A549 (cell line): ENCODE measurements at regions not wholly inside any gene's neighbourhood (a gene's known extent, or its start where the extent isn't known, plus 50 kb on each side); places are given as distances from the start of the nearest gene placed in this dataset.

Experiments used
- ATAC-seq, 2 experiments: fragments of 200-7000 bp in 1 of 2; fragments of >200 bp in 1 of 2; cut with Nextera tagmentation in 1 of 2; cut with Tn5 transposase in 1 of 2; 3 replicates each; pipeline versions ENCODE4 v1.8.0 to v1.9.1; 2018 to 2020; ENCODE audit warnings: mild to moderate bottlenecking in 1 of 2, moderate library complexity in 1 of 2
- CTCF ChIA-PET: fragments of 300-600 bp; sonication (Branson Sonifier 250); formaldehyde crosslinking; extraction: SDS; loops from one replicate; lab custom pipeline; 2021; ENCODE audit warnings: antibody characterized with exemption, inconsistent platforms; lab: Yijun Ruan, JAX
- POLR2A ChIA-PET: fragments of 350-600 bp; formaldehyde crosslinking; extraction: SDS; loops from one replicate; lab custom pipeline; 2021; ENCODE audit warnings: antibody characterized with exemption, inconsistent platforms; lab: Yijun Ruan, JAX
- DNase-seq, 2 experiments: peaks; one replicate each; pipeline versions ENCODE4 v3.0.0 to v3.0.0-alpha.2; 2011 to 2016; ENCODE audit warnings: low read depth in 1 of 2, low spot score in 1 of 2
- FAIRE-seq: peaks from 2 replicates; lab custom pipeline; 2011; peaks lifted over from hg19 to GRCh38; lab: Jason Lieb, UNC
- H3K27ac ChIP-seq, 2 experiments: fragments of >200 bp; sonication (Bioruptor Twin); formaldehyde crosslinking; 3 replicates each; pipeline ENCODE4 v1.5.1; 2016 to 2017
- H3K4me1 ChIP-seq: fragments of >200 bp; sonication (Bioruptor Twin); formaldehyde crosslinking; 3 replicates; pipeline ENCODE4 v1.6.1; 2016
- H3K4me2 ChIP-seq: fragments of >200 bp; sonication (Bioruptor Twin); formaldehyde crosslinking; 3 replicates; pipeline ENCODE4 v1.6.1; 2016
- H3K4me3 ChIP-seq: fragments of >200 bp; sonication (Bioruptor Twin); formaldehyde crosslinking; 3 replicates; pipeline ENCODE4 v1.5.1; 2016
- H3K9me3 ChIP-seq: fragments of >200 bp; sonication (Bioruptor Twin); formaldehyde crosslinking; 3 replicates; pipeline ENCODE4 v1.6.1; 2016
- BHLHE40 ChIP-seq: IDR thresholded peaks from 2 replicates; pipeline ENCODE4 v1.6.1; 2012; ENCODE audit warnings: low read depth, low read length, inconsistent platforms
- CBX2 ChIP-seq: fragments of 200-600 bp; sonication (generic); IDR thresholded peaks from 2 replicates; pipeline ENCODE4 v1.6.1; 2016; ENCODE audit warnings: low read depth, mild to moderate bottlenecking, borderline replicate concordance
- CEBPB ChIP-seq, 2 experiments: fragments of >200 bp in 1 of 2; sonication (Bioruptor Twin) in 1 of 2; formaldehyde crosslinking in 1 of 2; IDR thresholded peaks; 2 replicates each; pipeline ENCODE4 v1.6.1; 2012 to 2016
- CHD2 ChIP-seq: fragments of 150-350 bp; IDR thresholded peaks from 2 replicates; pipeline ENCODE4 v1.6.1; 2014; ENCODE audit warnings: low read length; ENCODE audit not compliant: partially characterized antibody
- CHD4 ChIP-seq: fragments of 200-600 bp; sonication (generic); IDR thresholded peaks from 2 replicates; pipeline ENCODE4 v1.6.1; 2016; ENCODE audit warnings: antibody characterized with exemption, mild to moderate bottlenecking, borderline replicate concordance
- EP300 ChIP-seq, 2 experiments: fragments of >200 bp; sonication (Bioruptor Twin); formaldehyde crosslinking; IDR thresholded peaks; 2 replicates in 1 of 2; 3 replicates in 1 of 2; pipeline ENCODE4 v1.6.1; 2016 to 2017
- ESRRA ChIP-seq: fragments of 150-350 bp; IDR thresholded peaks from 2 replicates; pipeline ENCODE4 v1.6.1; 2014; ENCODE audit warnings: mild to moderate bottlenecking, low read length, borderline replicate concordance
- FOSL2 ChIP-seq, 2 experiments: fragments of 450-650 bp in 1 of 2; fragments of >200 bp in 1 of 2; sonication (Bioruptor Twin) in 1 of 2; formaldehyde crosslinking; IDR thresholded peaks; 2 replicates each; pipeline versions ENCODE4 v1.5.0 to v1.6.1; 2016 to 2020; ENCODE audit warnings: mild to moderate bottlenecking in 1 of 2, moderate library complexity in 1 of 2
- HDAC2 ChIP-seq: fragments of 200-600 bp; sonication (generic); IDR thresholded peaks from 2 replicates; pipeline ENCODE4 v1.6.1; 2016
- HEYL ChIP-seq: fragments of 250-450 bp; sonication (Bioruptor Pico); IDR thresholded peaks from 2 replicates; pipeline ENCODE4 v1.8.0; 2021; ENCODE audit warnings: mild to moderate bottlenecking, moderate library complexity
- HOXB13 ChIP-seq: fragments of 250-450 bp; sonication (Bioruptor Pico); IDR thresholded peaks from 2 replicates; pipeline ENCODE4 v1.5.0; 2020; ENCODE audit warnings: low read depth, mild to moderate bottlenecking, moderate library complexity
- HOXB5 ChIP-seq: fragments of 250-450 bp; sonication (Bioruptor Pico); IDR thresholded peaks from 2 replicates; pipeline ENCODE4 v1.5.0; 2020; ENCODE audit warnings: mild to moderate bottlenecking, moderate library complexity
- JUN ChIP-seq, 2 experiments: fragments of >200 bp; sonication (Bioruptor Twin); formaldehyde crosslinking; IDR thresholded peaks; 2 replicates in 1 of 2; 3 replicates in 1 of 2; pipeline ENCODE4 v1.6.1; 2016 to 2017
- JUNB ChIP-seq: fragments of >200 bp; sonication (Bioruptor Twin); formaldehyde crosslinking; IDR thresholded peaks from 2 replicates; pipeline ENCODE4 v1.6.1; 2016
- KDM5A ChIP-seq: fragments of 200-600 bp; sonication (generic); IDR thresholded peaks from 2 replicates; pipeline ENCODE4 v1.6.1; 2016; ENCODE audit warnings: antibody characterized with exemption, mild to moderate bottlenecking
- MAFK ChIP-seq: fragments of 450-650 bp; IDR thresholded peaks from 2 replicates; pipeline ENCODE4 v1.6.1; 2014; ENCODE audit not compliant: partially characterized antibody
- NPAS2 ChIP-seq: fragments of 250-450 bp; sonication (Bioruptor Pico); IDR thresholded peaks from 2 replicates; pipeline ENCODE4 v1.8.0; 2022; ENCODE audit warnings: mild to moderate bottlenecking, moderate library complexity, borderline replicate concordance
- PHF8 ChIP-seq: fragments of 200-600 bp; sonication (generic); IDR thresholded peaks from 2 replicates; pipeline ENCODE4 v1.6.1; 2016; ENCODE audit warnings: low read depth, mild to moderate bottlenecking, antibody characterized with exemption, moderate library complexity, borderline replicate concordance
- POLR2A ChIP-seq: IDR thresholded peaks from 2 replicates; pipeline ENCODE4 v1.6.1; 2012; ENCODE audit warnings: mild to moderate bottlenecking, low read length
- POLR2AphosphoS2 ChIP-seq: conservative IDR thresholded peaks from 2 replicates; pipeline ENCODE4 v1.6.1; 2012; ENCODE audit warnings: low read length, improper control_type of control experiment, inconsistent platforms
- RCOR1 ChIP-seq: fragments of 150-350 bp; IDR thresholded peaks from 2 replicates; pipeline ENCODE4 v1.6.1; 2014; ENCODE audit warnings: antibody characterized with exemption, low read length, low read depth
- SMC3 ChIP-seq: fragments of >200 bp; sonication (Bioruptor Twin); formaldehyde crosslinking; IDR thresholded peaks from 3 replicates; pipeline ENCODE4 v1.6.1; 2018; ENCODE audit warnings: inconsistent platforms
- SREBF2 ChIP-seq: fragments of 450-650 bp; IDR thresholded peaks from 2 replicates; pipeline ENCODE4 v1.6.1; 2014; ENCODE audit warnings: mild to moderate bottlenecking, moderate library complexity
- TFCP2L1 ChIP-seq: fragments of 250-450 bp; sonication (Bioruptor Pico); IDR thresholded peaks from 2 replicates; pipeline ENCODE4 v1.5.0; 2021; ENCODE audit warnings: mild to moderate bottlenecking
- ZFP36 ChIP-seq: fragments of 450-650 bp; IDR thresholded peaks from 2 replicates; pipeline ENCODE4 v1.6.1; 2014; ENCODE audit warnings: borderline replicate concordance; ENCODE audit not compliant: partially characterized antibody
- ZSCAN20 ChIP-seq: fragments of 250-450 bp; sonication (Bioruptor Pico); IDR thresholded peaks from 2 replicates; pipeline ENCODE4 v1.8.0; 2022; ENCODE audit warnings: mild to moderate bottlenecking, moderate library complexity
- WGBS: methylation state at CpG from one replicate; pipeline ENCODE4 v1.1.6; 2017; ENCODE audit errors: missing lambda C conversion rate; 5-methylcytosine and 5-hydroxymethylcytosine counted together
- TF ChIP-seq, protein P1 (sequence below): fragments of 250-450 bp; sonication (Bioruptor Pico); IDR thresholded peaks from 2 replicates; pipeline ENCODE4 v1.5.0; 2020; ENCODE audit warnings: low read depth, mild to moderate bottlenecking, moderate library complexity
- TF ChIP-seq, protein P2 (sequence below): fragments of 150-350 bp; IDR thresholded peaks from 2 replicates; pipeline ENCODE4 v1.6.1; 2014; ENCODE audit warnings: low read depth, mild to moderate bottlenecking, low read length
- TF ChIP-seq, protein P3 (sequence below): IDR thresholded peaks from 2 replicates; pipeline ENCODE4 v1.6.1; 2012
- TF ChIP-seq, protein P4 (sequence below): fragments of >200 bp; sonication (Bioruptor Twin); formaldehyde crosslinking; IDR thresholded peaks from 2 replicates; pipeline ENCODE4 v1.6.1; 2016
- TF ChIP-seq, protein P5 (sequence below): fragments of 250-450 bp; sonication (Bioruptor Pico); IDR thresholded peaks from 2 replicates; pipeline ENCODE4 v1.5.0; 2021; ENCODE audit warnings: mild to moderate bottlenecking, moderate library complexity, borderline replicate concordance

DNA sequence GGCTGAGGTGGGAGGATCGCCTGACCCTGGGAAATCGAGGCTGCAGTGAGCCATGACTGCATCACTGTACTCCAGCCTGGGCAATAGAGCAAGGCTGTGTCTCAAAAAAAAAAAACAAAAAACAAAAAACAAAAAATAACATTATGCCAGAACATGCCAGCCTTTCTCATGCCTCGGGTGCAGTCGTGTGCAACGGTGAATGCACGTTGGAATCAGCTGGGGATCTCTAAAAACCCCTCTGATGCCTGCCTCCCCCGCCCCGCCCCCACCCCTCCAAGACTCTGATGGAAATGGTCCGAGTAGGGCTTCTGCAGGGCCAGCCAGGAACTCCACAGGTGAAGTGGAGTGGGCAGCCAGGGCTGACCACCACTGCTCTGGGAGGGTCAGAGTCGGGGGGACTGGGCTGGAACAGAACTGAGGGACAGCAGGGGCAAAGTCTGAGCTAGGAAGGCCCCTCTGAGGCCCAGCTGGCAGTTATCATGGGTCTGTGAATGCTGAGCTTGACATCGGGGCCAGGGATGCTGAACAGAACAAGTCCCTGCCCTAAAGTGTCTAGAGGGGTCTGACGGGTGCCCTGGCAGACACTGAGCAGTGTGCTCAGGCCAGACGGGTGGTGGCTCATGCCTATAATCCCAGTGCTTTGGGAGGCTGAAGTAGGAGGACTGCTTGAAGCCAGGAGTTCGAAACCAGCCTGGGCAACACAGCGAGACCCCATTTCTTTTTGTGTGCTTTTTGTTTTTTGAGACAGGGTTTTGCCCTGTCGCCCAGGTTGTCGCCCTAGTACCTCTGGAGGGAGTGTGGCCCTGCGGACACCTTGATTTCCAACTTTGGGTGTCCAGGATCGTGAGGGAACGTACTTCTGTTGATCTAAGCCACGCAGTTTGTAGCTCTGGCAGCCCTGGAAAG, 193.4 kb upstream of the GSE1 start:
- CTCF ChIA-PET, result interaction anchor here (0.6 to 8.3 kb wide), 65 partner anchors 10 to 299 kb away, joined by 3 to 113 read pairs (median 5); partner anchors contain the start of gene GSE1
- TF ChIP-seq, protein P1, sequence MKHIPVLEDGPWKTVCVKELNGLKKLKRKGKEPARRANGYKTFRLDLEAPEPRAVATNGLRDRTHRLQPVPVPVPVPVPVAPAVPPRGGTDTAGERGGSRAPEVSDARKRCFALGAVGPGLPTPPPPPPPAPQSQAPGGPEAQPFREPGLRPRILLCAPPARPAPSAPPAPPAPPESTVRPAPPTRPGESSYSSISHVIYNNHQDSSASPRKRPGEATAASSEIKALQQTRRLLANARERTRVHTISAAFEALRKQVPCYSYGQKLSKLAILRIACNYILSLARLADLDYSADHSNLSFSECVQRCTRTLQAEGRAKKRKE (CRISPR knock-in tag), result no peak
- Histone ChIP-seq H3K4me1 (peaks cover 27% of the 10 kb centered on the region), H3K9me3 (no peaks in the 10 kb centered on the region), H3K4me2 (no peak overlapping the region), H3K4me3 (no peak overlapping the region), H3K27ac (no peak overlapping the region)
- no peak for FAIRE-seq
- DNase-seq, result no peak
- POLR2A ChIA-PET, result no interaction called here
- WGBS, result 75% methylated on average over 21 of the region's 21 CpGs
- no peak for ATAC-seq

DNA sequence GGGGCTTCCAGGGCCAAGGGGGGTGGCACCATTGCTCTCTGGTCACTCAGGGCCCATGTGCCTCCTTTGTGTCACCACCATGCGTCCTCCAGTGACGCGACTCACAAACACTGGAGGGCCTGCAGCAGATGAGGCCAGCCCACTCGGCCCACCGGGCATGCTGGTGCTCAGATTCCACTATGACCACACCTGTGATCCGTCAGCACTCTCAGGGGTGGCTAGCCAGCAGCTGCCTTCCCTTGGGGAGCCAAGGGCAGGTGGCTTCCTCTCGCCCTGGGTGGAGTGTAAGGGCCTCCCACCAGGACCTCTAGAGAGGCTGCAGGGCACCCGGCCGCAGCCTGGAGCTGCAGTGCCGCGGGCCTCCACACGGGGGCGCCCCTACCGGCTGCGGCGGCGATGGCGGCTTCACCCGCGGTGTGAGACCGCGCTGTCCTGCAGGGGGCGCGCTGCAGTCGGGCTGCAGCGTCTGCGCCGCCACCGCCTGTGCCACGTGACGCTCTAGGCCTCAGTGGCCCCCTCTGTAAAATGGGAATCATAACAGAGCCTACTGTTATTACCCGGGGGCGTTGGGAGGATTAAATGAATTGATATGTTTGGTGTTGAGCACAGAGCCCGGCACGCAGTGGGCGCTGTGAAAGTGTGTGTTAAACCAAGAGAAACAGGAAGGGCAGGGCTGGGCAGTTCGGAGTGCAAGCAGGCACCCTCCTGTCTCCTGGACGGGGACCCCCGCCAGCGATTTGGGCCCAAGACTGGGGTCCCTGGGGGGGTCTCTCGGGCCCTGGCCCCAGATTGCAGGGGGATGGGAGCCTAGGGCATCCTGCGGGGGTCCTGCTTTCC, 192.4 kb upstream of the GSE1 start:
- 48% methylated on average over 17 of the region's 42 CpGs for WGBS
- Histone ChIP-seq H3K9me3 (no peaks in the 10 kb centered on the region), H3K4me3 (no peak overlapping the region), H3K4me1 (peaks cover 27% of the 10 kb centered on the region), H3K27ac (peak overlapping the region in 1 of 2 experiments; percentile 86; a peak in 3 of 6 replicates), H3K4me2 (peak overlapping the region; percentile 9; the same call in 1 of the 3 replicates)
- CTCF ChIA-PET, result interaction anchor here (0.6 to 8.3 kb wide), 75 partner anchors 9 to 306 kb away, joined by 3 to 113 read pairs (median 5); partner anchors contain the start of gene GSE1
- POLR2A ChIA-PET, result no interaction called here
- peak; percentile 49 to 72; a peak in 5 of 6 replicates for ATAC-seq
- DNase-seq, result peak; percentile 74 to 78
- FAIRE-seq, result no peak
- TF ChIP-seq CEBPB (IDR thresholded peaks at IDR 0.05), result no peak
- TF ChIP-seq RCOR1, result peak; percentile 94; the same call in 1 of the 2 replicates
- no peak for TF ChIP-seq CBX2
- TF ChIP-seq HOXB13, result no peak
- no peak for TF ChIP-seq KDM5A
- no peak for TF ChIP-seq MAFK
- TF ChIP-seq, protein P2, sequence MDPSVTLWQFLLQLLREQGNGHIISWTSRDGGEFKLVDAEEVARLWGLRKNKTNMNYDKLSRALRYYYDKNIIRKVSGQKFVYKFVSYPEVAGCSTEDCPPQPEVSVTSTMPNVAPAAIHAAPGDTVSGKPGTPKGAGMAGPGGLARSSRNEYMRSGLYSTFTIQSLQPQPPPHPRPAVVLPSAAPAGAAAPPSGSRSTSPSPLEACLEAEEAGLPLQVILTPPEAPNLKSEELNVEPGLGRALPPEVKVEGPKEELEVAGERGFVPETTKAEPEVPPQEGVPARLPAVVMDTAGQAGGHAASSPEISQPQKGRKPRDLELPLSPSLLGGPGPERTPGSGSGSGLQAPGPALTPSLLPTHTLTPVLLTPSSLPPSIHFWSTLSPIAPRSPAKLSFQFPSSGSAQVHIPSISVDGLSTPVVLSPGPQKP, result no peak
- TF ChIP-seq EP300 (IDR thresholded peaks at IDR 0.05), result no peak
- peak; percentile 95 for TF ChIP-seq SMC3
- TF ChIP-seq JUN (IDR thresholded peaks at IDR 0.05), result peak in 1 of 2 experiments; percentile 32; a peak in 1 of 5 replicates
- peak; percentile 76; the same call in 1 of the 2 replicates for TF ChIP-seq HDAC2
- no peak for TF ChIP-seq JUNB
- TF ChIP-seq SREBF2, result no peak
- no peak for TF ChIP-seq PHF8
- TF ChIP-seq, protein P3, sequence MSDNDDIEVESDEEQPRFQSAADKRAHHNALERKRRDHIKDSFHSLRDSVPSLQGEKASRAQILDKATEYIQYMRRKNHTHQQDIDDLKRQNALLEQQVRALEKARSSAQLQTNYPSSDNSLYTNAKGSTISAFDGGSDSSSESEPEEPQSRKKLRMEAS, result peak; percentile 82
- TF ChIP-seq, protein P4, sequence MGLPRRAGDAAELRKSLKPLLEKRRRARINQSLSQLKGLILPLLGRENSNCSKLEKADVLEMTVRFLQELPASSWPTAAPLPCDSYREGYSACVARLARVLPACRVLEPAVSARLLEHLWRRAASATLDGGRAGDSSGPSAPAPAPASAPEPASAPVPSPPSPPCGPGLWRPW, result no peak
- TF ChIP-seq, protein P5, sequence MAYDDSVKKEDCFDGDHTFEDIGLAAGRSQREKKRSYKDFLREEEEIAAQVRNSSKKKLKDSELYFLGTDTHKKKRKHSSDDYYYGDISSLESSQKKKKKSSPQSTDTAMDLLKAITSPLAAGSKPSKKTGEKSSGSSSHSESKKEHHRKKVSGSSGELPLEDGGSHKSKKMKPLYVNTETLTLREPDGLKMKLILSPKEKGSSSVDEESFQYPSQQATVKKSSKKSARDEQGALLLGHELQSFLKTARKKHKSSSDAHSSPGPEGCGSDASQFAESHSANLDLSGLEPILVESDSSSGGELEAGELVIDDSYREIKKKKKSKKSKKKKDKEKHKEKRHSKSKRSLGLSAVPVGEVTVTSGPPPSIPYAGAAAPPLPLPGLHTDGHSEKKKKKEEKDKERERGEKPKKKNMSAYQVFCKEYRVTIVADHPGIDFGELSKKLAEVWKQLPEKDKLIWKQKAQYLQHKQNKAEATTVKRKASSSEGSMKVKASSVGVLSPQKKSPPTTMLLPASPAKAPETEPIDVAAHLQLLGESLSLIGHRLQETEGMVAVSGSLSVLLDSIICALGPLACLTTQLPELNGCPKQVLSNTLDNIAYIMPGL (CRISPR knock-in tag), result no peak
- TF ChIP-seq CHD2, result no peak
- no peak for TF ChIP-seq POLR2A
- peak; percentile 94 for TF ChIP-seq NPAS2 (CRISPR knock-in tag)
- TF ChIP-seq HEYL (CRISPR knock-in tag), result no peak
- no peak for TF ChIP-seq HOXB5 (CRISPR knock-in tag)
- TF ChIP-seq ZFP36, result no peak
- TF ChIP-seq BHLHE40, result no peak
- TF ChIP-seq POLR2AphosphoS2, result no peak
- TF ChIP-seq ZSCAN20 (CRISPR knock-in tag), result no peak
- peak; percentile 89; the same call in 1 of the 2 replicates for TF ChIP-seq CHD4
- TF ChIP-seq ESRRA, result no peak
- no peak for TF ChIP-seq TFCP2L1 (CRISPR knock-in tag)
- no peak for TF ChIP-seq FOSL2 (IDR thresholded peaks at IDR 0.05)
- TF ChIP-seq FOSL2 (CRISPR knock-in tag; IDR thresholded peaks at IDR 0.05), result no peak
